Panc1 (cell line): ENCODE measurements at regions not wholly inside any gene's neighbourhood (a gene's known extent, or its start where the extent isn't known, plus 50 kb on each side); places are given as distances from the start of the nearest gene placed in this dataset.

Experiments used
- CTCF ChIP-seq: fragments of 450-650 bp; IDR thresholded peaks from 2 replicates; pipeline ENCODE4 v1.5.1; 2017; ENCODE audit warnings: mild to moderate bottlenecking
- POLR2AphosphoS5 ChIP-seq: IDR thresholded peaks from 2 replicates; pipeline ENCODE4 v1.6.1; 2012; ENCODE audit warnings: mild to moderate bottlenecking, low read depth, low read length, moderate library complexity
- REST ChIP-seq, 2 experiments: IDR thresholded peaks; 2 replicates each; pipeline ENCODE4 v1.6.1; 2011 to 2012; ENCODE audit warnings: low read depth in 2 of 2, control low read depth in 1 of 2, low read length in 1 of 2, mild to moderate bottlenecking in 1 of 2, moderate library complexity in 1 of 2; ENCODE audit not compliant: insufficient read depth in 1 of 2
- SIN3A ChIP-seq: IDR thresholded peaks from 2 replicates; pipeline ENCODE4 v1.6.1; 2012; ENCODE audit warnings: low read depth, mild to moderate bottlenecking, low read length, moderate library complexity, borderline replicate concordance; ENCODE audit not compliant: insufficient read depth

GRCh38 chr3:70729845-70730244 is 417.4 kb upstream of the MDFIC2 start:
- TF ChIP-seq CTCF (no peak), REST (IDR thresholded peaks at IDR 0.05; ENCODE audit: insufficient read depth in 1 of 2, low read depth in 2 of 2, low read length in 1 of 2) (no peak), POLR2AphosphoS5 (no peak), SIN3A (no peak)
